ENCODE measurements at regions not wholly inside any gene's neighbourhood (a gene's known extent, or its start where the extent isn't known, plus 50 kb on each side); places are given as distances from the start of the nearest gene placed in this dataset.

- Histone ChIP-seq H3K36me3 (no peaks in the 10 kb centered on the region), H3K4me3 (no peak overlapping the region), H3K4me1 (no peaks in the 10 kb centered on the region), H3K27ac (no peak overlapping the region), H3K9me3 (replicated peaks) (no peaks in the 10 kb centered on the region), H3K27me3 (no peaks in the 10 kb centered on the region; the same call in 1 of the 2 replicates)
- DNase-seq = no peak
Measured at GRCh38 chr2:121132054-121132761, 152.8 kb downstream of the TFCP2L1 start.

- Histone ChIP-seq H3K27ac (no peak overlapping the region), H3K36me3 (no peaks in the 10 kb centered on the region), H3K9me3 (replicated peaks) (no peaks in the 10 kb centered on the region), H3K27me3 (no peaks in the 10 kb centered on the region; the same call in 1 of the 2 replicates), H3K4me3 (no peak overlapping the region), H3K4me1 (no peaks in the 10 kb centered on the region)
- DNase-seq = no peak
Measured at GRCh38 chr2:121132762-121133107, 152.3 kb downstream of the TFCP2L1 start.

- no peaks in the 10 kb centered on the region for H3K4me1 ChIP-seq
- H3K27ac ChIP-seq = no peak overlapping the region
- H3K9me3 ChIP-seq (replicated peaks) = no peaks in the 10 kb centered on the region
- DNase-seq = peak; percentile 20 to 44
- no peaks in the 10 kb centered on the region; the same call in 1 of the 2 replicates for H3K27me3 ChIP-seq
- no peaks in the 10 kb centered on the region for H3K36me3 ChIP-seq
- no peak overlapping the region for H3K4me3 ChIP-seq
Measured at GRCh38 chr2:121133551-121134319, 151.3 kb downstream of the TFCP2L1 start.

- H3K36me3 ChIP-seq = no peaks in the 10 kb centered on the region
- no peak for DNase-seq
- H3K27me3 ChIP-seq = no peaks in the 10 kb centered on the region; the same call in 1 of the 2 replicates
- H3K4me3 ChIP-seq = no peak overlapping the region
- no peaks in the 10 kb centered on the region for H3K4me1 ChIP-seq
- H3K27ac ChIP-seq = no peak overlapping the region
- no peaks in the 10 kb centered on the region for H3K9me3 ChIP-seq (replicated peaks)
Measured at GRCh38 chr2:121134728-121135127, 150.3 kb downstream of the TFCP2L1 start.

GRCh38 chr2:121135168-121135853 is 149.7 kb downstream of the TFCP2L1 start:
- no peak overlapping the region for H3K4me3 ChIP-seq
- 0 out of 2 replicates have a peak, but pooled peaks cover 4% of the 10 kb centered on the region for H3K9me3 ChIP-seq (replicated peaks)
- no peaks in the 10 kb centered on the region for H3K36me3 ChIP-seq
- no peak for DNase-seq
- H3K27me3 ChIP-seq = no peaks in the 10 kb centered on the region; the same call in 1 of the 2 replicates
- no peaks in the 10 kb centered on the region for H3K4me1 ChIP-seq
- H3K27ac ChIP-seq = no peak overlapping the region

- no peaks in the 10 kb centered on the region for H3K4me1 ChIP-seq
- no peak for DNase-seq
- H3K36me3 ChIP-seq = no peaks in the 10 kb centered on the region
- H3K27me3 ChIP-seq = no peaks in the 10 kb centered on the region; the same call in 1 of the 2 replicates
- H3K27ac ChIP-seq = no peak overlapping the region
- 0 out of 2 replicates have a peak, but pooled peaks cover 4% of the 10 kb centered on the region for H3K9me3 ChIP-seq (replicated peaks)
- no peak overlapping the region for H3K4me3 ChIP-seq
Measured at GRCh38 chr2:121136323-121136722, 148.7 kb downstream of the TFCP2L1 start.

GRCh38 chr2:121137571-121137970 is 147.4 kb downstream of the TFCP2L1 start:
- Histone ChIP-seq H3K27me3 (no peaks in the 10 kb centered on the region), H3K36me3 (no peaks in the 10 kb centered on the region), H3K9me3 (replicated peaks) (0 out of 2 replicates have a peak, but pooled peaks cover 4% of the 10 kb centered on the region), H3K27ac (no peak overlapping the region), H3K4me3 (no peak overlapping the region), H3K4me1 (no peaks in the 10 kb centered on the region)
- DNase-seq = no peak

GRCh38 chr2:121140734-121141133 is 144.3 kb downstream of the TFCP2L1 start:
- Histone ChIP-seq H3K4me3 (no peak overlapping the region), H3K27me3 (no peaks in the 10 kb centered on the region), H3K4me1 (no peaks in the 10 kb centered on the region), H3K27ac (no peak overlapping the region), H3K36me3 (no peaks in the 10 kb centered on the region), H3K9me3 (replicated peaks) (0 out of 2 replicates have a peak, but pooled peaks cover 4% of the 10 kb centered on the region)
- peak in 1 of 2 experiments; percentile 23 for DNase-seq

- H3K36me3 ChIP-seq = no peaks in the 10 kb centered on the region
- no peaks in the 10 kb centered on the region for H3K27me3 ChIP-seq
- no peaks in the 10 kb centered on the region for H3K4me1 ChIP-seq
- H3K4me3 ChIP-seq = no peak overlapping the region
- no peak overlapping the region for H3K27ac ChIP-seq
- no peak for DNase-seq
- H3K9me3 ChIP-seq (replicated peaks) = 0 out of 2 replicates have a peak, but pooled peaks cover 4% of the 10 kb centered on the region
Measured at GRCh38 chr2:121142452-121142851, 142.6 kb downstream of the TFCP2L1 start.

GRCh38 chr2:121144111-121144510 is 140.9 kb downstream of the TFCP2L1 start:
- Histone ChIP-seq H3K4me1 (no peaks in the 10 kb centered on the region; the same call in 1 of the 2 replicates), H3K27me3 (no peaks in the 10 kb centered on the region), H3K4me3 (no peak overlapping the region), H3K9me3 (replicated peaks) (0 out of 2 replicates have a peak, but pooled peaks cover 4% of the 10 kb centered on the region), H3K27ac (no peak overlapping the region), H3K36me3 (no peaks in the 10 kb centered on the region)
- peak in 1 of 2 experiments; percentile 17 for DNase-seq

GRCh38 chr2:121146630-121147029 is 138.4 kb downstream of the TFCP2L1 start:
- Histone ChIP-seq H3K9me3 (replicated peaks) (no peaks in the 10 kb centered on the region), H3K27me3 (no peaks in the 10 kb centered on the region), H3K27ac (no peak overlapping the region), H3K36me3 (no peaks in the 10 kb centered on the region), H3K4me3 (no peak overlapping the region), H3K4me1 (peaks cover 4% of the 10 kb centered on the region; the same call in 1 of the 2 replicates)
- DNase-seq = no peak

GRCh38 chr2:121147766-121148165 is 137.2 kb downstream of the TFCP2L1 start:
- Histone ChIP-seq H3K27ac (no peak overlapping the region), H3K4me1 (peaks cover 4% of the 10 kb centered on the region; the same call in 1 of the 2 replicates), H3K9me3 (replicated peaks) (no peaks in the 10 kb centered on the region), H3K4me3 (no peak overlapping the region), H3K36me3 (no peaks in the 10 kb centered on the region), H3K27me3 (no peaks in the 10 kb centered on the region; the same call in 1 of the 2 replicates)
- no peak for DNase-seq

- Histone ChIP-seq H3K36me3 (no peaks in the 10 kb centered on the region), H3K27me3 (no peaks in the 10 kb centered on the region; the same call in 1 of the 2 replicates), H3K27ac (no peak overlapping the region), H3K4me1 (peaks cover 4% of the 10 kb centered on the region; the same call in 1 of the 2 replicates), H3K4me3 (no peak overlapping the region), H3K9me3 (replicated peaks) (no peaks in the 10 kb centered on the region)
- DNase-seq = no peak
Measured at GRCh38 chr2:121148481-121148880, 136.5 kb downstream of the TFCP2L1 start.

GRCh38 chr2:121149384-121149783 is 135.6 kb downstream of the TFCP2L1 start:
- Histone ChIP-seq H3K4me3 (no peak overlapping the region), H3K27ac (no peak overlapping the region), H3K4me1 (peaks cover 4% of the 10 kb centered on the region; the same call in 1 of the 2 replicates), H3K27me3 (no peaks in the 10 kb centered on the region; the same call in 1 of the 2 replicates), H3K36me3 (no peaks in the 10 kb centered on the region), H3K9me3 (replicated peaks) (no peaks in the 10 kb centered on the region)
- no peak for DNase-seq

Measured in SJCRH30 (cell line).